ENCODE measurements at regions not wholly inside any gene's neighbourhood (a gene's known extent, or its start where the extent isn't known, plus 50 kb on each side); places are given as distances from the start of the nearest gene placed in this dataset.

DNA sequence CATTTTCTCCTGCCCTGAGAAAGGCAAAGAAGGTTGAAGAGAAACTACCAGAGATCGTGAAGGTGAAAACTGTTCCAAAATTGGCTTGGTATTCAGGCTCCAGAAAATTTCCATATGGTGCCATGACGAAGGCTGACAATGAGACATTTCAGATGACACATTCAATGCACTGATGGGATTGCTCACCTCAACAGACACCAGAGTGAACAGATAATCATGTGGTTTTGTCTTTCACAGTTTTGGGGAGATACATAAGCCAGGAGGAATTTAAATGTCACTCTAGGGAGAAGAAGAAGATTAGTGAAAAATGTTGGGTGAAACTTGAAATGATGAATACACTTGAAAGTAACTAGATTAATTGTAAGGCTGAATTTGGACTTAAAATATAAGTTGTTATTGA, 339.7 kb upstream of the EPHA3 start:
- H3K9me3 ChIP-seq (ENCODE audit: low read length): no peaks in the 10 kb centered on the region
- H2AFZ ChIP-seq (ENCODE audit: low read depth, low read length): no peak overlapping the region
- no peaks in the 10 kb centered on the region for H3K79me2 ChIP-seq (replicated peaks; ENCODE audit: insufficient read depth, low read length)
- H3K36me3 ChIP-seq (ENCODE audit: insufficient read depth, low read length): no peaks in the 10 kb centered on the region
- H4K20me1 ChIP-seq (ENCODE audit: insufficient read depth): no peaks in the 10 kb centered on the region
- H3K4me2 ChIP-seq (ENCODE audit: low read length): no peak overlapping the region
- no peak overlapping the region for H3K9ac ChIP-seq (ENCODE audit: low read length)
- no peaks in the 10 kb centered on the region for H3F3A ChIP-seq (ENCODE audit: insufficient read depth, low read length, poor library complexity, severe bottlenecking)
- H3K27me3 ChIP-seq (ENCODE audit: insufficient read depth, low read depth, low read length): no peaks in the 10 kb centered on the region
- no peak overlapping the region for H3K4me3 ChIP-seq (ENCODE audit: low read length)
- H3K27ac ChIP-seq (ENCODE audit: low read length): no peak overlapping the region
- TF ChIP-seq POLR2AphosphoS5 (IDR thresholded peaks at IDR 0.05) (no peak), CTCF (IDR thresholded peaks at IDR 0.05; ENCODE audit: poor library complexity, severe bottlenecking) (no peak), MXI1 (conservative IDR thresholded peaks at IDR 0.05; ENCODE audit: poor library complexity, severe bottlenecking) (no peak), TAF1 (IDR thresholded peaks at IDR 0.05; ENCODE audit: low read depth) (no peak), EZH2 (IDR thresholded peaks at IDR 0.05; ENCODE audit: borderline replicate concordance, insufficient read depth, low read length, poor library complexity, severe bottlenecking) (no peak), EP300 (conservative IDR thresholded peaks at IDR 0.05; ENCODE audit: poor library complexity, severe bottlenecking) (no peak), SMC3 (conservative IDR thresholded peaks at IDR 0.05; ENCODE audit: poor library complexity) (no peak), RAD21 (conservative IDR thresholded peaks at IDR 0.05) (no peak)
- TF ChIP-seq, protein P1, sequence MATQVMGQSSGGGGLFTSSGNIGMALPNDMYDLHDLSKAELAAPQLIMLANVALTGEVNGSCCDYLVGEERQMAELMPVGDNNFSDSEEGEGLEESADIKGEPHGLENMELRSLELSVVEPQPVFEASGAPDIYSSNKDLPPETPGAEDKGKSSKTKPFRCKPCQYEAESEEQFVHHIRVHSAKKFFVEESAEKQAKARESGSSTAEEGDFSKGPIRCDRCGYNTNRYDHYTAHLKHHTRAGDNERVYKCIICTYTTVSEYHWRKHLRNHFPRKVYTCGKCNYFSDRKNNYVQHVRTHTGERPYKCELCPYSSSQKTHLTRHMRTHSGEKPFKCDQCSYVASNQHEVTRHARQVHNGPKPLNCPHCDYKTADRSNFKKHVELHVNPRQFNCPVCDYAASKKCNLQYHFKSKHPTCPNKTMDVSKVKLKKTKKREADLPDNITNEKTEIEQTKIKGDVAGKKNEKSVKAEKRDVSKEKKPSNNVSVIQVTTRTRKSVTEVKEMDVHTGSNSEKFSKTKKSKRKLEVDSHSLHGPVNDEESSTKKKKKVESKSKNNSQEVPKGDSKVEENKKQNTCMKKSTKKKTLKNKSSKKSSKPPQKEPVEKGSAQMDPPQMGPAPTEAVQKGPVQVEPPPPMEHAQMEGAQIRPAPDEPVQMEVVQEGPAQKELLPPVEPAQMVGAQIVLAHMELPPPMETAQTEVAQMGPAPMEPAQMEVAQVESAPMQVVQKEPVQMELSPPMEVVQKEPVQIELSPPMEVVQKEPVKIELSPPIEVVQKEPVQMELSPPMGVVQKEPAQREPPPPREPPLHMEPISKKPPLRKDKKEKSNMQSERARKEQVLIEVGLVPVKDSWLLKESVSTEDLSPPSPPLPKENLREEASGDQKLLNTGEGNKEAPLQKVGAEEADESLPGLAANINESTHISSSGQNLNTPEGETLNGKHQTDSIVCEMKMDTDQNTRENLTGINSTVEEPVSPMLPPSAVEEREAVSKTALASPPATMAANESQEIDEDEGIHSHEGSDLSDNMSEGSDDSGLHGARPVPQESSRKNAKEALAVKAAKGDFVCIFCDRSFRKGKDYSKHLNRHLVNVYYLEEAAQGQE (IDR thresholded peaks at IDR 0.05; ENCODE audit: borderline replicate concordance): no peak
- H3K9me2 ChIP-seq (ENCODE audit: insufficient read depth, low read length): no peaks in the 10 kb centered on the region

GRCh38 chr3:88773766-88774165, 333.7 kb upstream of the EPHA3 start:
- no peak for TF ChIP-seq CTCF (IDR thresholded peaks at IDR 0.05; ENCODE audit: poor library complexity, severe bottlenecking)
- no peak for TF ChIP-seq EP300 (conservative IDR thresholded peaks at IDR 0.05; ENCODE audit: poor library complexity, severe bottlenecking)
- TF ChIP-seq POLR2AphosphoS5 (IDR thresholded peaks at IDR 0.05): no peak
- TF ChIP-seq EZH2 (IDR thresholded peaks at IDR 0.05; ENCODE audit: borderline replicate concordance, insufficient read depth, low read length, poor library complexity, severe bottlenecking): no peak
- no peak for TF ChIP-seq SMC3 (conservative IDR thresholded peaks at IDR 0.05; ENCODE audit: poor library complexity)
- TF ChIP-seq MXI1 (conservative IDR thresholded peaks at IDR 0.05; ENCODE audit: poor library complexity, severe bottlenecking): no peak
- no peak for TF ChIP-seq RAD21 (conservative IDR thresholded peaks at IDR 0.05)
- TF ChIP-seq, protein P1 (IDR thresholded peaks at IDR 0.05; ENCODE audit: borderline replicate concordance): no peak
- TF ChIP-seq TAF1 (IDR thresholded peaks at IDR 0.05; ENCODE audit: low read depth): no peak
- Histone ChIP-seq H3K4me2 (ENCODE audit: low read length) (no peak overlapping the region), H3K27me3 (ENCODE audit: insufficient read depth, low read depth, low read length) (no peaks in the 10 kb centered on the region), H3K9me2 (ENCODE audit: insufficient read depth, low read length) (no peaks in the 10 kb centered on the region), H3K79me2 (replicated peaks; ENCODE audit: insufficient read depth, low read length) (no peaks in the 10 kb centered on the region), H2AFZ (ENCODE audit: low read depth, low read length) (no peak overlapping the region), H3K9me3 (ENCODE audit: low read length) (no peaks in the 10 kb centered on the region), H3K9ac (ENCODE audit: low read length) (no peak overlapping the region), H3K4me3 (ENCODE audit: low read length) (no peak overlapping the region), H4K20me1 (ENCODE audit: insufficient read depth) (no peaks in the 10 kb centered on the region), H3K36me3 (ENCODE audit: insufficient read depth, low read length) (no peaks in the 10 kb centered on the region), H3K27ac (ENCODE audit: low read length) (no peak overlapping the region), H3F3A (ENCODE audit: insufficient read depth, low read length, poor library complexity, severe bottlenecking) (no peaks in the 10 kb centered on the region)

All from neural cell (in vitro differentiated cells).